Non-pigmented ciliary epithelial cell (primary cell): ENCODE measurements at regions not wholly inside any gene's neighbourhood (a gene's known extent, or its start where the extent isn't known, plus 50 kb on each side); places are given as distances from the start of the nearest gene placed in this dataset.
"Not testable (repeated sequence)": the region's sequence is repeated elsewhere in the genome, so short reads cannot be mapped to it uniquely, and the experiment has no call there.

Experiments used
- DNase-seq: peaks from one replicate; pipeline ENCODE4 v3.0.0-alpha.2; 2010; ENCODE audit warnings: low read depth

GRCh38 chr10:29788113-29788512 is 153.3 kb upstream of the SVIL start:
- DNase-seq: no peak

- DNase-seq: no peak
Measured at GRCh38 chr10:29785701-29786100, 150.9 kb upstream of the SVIL start.

GRCh38 chr10:29784175-29784773 is 149.5 kb upstream of the SVIL start:
- peak; percentile 97 for DNase-seq

- DNase-seq: no peak
Measured at GRCh38 chr10:29783201-29783947, 148.6 kb upstream of the SVIL start.

- DNase-seq: no peak
Measured at GRCh38 chr10:29780639-29781038, 145.9 kb upstream of the SVIL start.

- no peak for DNase-seq
Measured at GRCh38 chr10:29780096-29780495, 145.3 kb upstream of the SVIL start.

DNA sequence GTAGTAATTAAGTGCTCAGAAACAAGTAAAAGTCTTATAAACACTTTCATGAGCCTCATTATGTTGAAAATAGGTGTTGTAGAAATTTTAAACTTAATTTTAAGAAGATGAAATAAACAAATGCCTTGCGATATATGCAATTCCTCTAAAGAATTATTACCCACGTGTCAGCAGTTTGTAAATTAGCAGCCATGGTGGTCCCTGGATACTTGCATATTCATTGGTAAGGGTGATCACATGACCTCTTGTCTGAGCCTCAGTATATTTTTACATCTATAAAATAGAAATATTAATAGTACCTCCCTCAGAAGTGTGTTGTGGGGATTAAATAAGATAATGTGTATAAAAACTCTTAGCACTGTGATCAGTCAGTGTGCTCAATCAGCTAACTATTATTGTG is 141.5 kb upstream of the SVIL start:
- DNase-seq: no peak

- no peak for DNase-seq
Measured at GRCh38 chr10:29774475-29774874, 139.7 kb upstream of the SVIL start.

- no peak for DNase-seq
Measured at GRCh38 chr10:29773675-29774091, 138.9 kb upstream of the SVIL start.

DNA sequence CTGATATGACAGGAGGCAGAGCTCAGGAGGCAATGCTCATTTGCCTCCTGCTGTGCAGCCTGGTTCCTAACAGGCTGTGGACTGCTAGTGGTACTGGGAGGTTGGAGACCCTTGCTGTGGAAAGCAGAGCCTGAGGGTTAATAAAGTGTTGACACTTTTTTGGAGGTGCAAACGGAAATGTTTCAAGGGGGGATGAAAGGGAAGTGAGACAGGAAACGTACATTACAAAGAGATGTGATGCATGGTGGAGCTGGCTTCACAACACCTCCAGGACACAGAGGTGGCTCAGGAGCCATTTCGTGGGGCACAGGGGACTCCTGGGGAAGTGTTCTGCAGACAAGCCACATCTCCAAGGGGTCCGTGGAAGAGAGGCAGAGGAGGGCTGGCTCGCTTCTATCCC is 137.6 kb upstream of the SVIL start:
- DNase-seq: no peak

GRCh38 chr10:29771376-29771775 is 136.6 kb upstream of the SVIL start:
- no peak for DNase-seq

DNA sequence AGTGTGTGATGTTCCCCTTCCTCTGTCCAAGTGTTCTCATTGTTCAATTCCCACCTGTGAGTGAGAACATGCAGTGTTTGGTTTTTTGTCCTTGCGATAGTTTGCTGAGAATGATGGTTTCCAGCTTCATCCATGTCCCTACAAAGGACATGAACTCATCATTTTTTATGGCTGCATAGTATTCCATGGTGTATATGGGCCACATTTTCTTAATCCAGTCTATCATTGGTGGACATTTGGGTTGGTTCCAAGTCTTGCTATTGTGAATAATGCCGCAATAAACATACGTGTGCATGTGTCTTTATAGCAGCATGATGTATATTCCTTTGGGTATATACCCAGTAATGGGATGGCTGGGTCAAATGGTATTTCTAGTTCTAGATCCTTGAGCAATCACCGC is 134.5 kb upstream of the SVIL start:
- DNase-seq: not testable (repeated sequence)

DNA sequence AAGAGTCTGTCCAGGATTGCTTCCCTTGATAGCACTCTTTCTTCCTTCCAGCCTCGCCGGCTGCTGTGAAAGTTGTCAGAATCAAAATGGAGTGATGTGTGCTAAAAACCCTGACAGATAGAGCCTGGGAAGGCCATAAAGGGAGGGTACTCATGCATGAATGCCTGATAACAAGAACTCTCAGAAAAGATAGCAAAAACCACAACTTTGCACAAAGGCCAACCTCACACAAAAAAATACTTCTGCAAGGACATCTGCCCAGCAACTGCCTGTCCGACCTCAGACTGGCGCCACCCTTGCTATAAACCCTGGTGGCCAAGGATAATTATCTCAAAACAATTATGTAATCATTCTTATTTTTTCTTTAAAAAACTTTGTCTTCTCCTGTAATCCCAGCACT is 133.2 kb upstream of the SVIL start:
- no peak for DNase-seq

- no peak for DNase-seq
Measured at GRCh38 chr10:29766753-29767152, 132.0 kb upstream of the SVIL start.

GRCh38 chr10:29765330-29765729 is 130.6 kb upstream of the SVIL start:
- DNase-seq: no peak

GRCh38 chr10:29763396-29763795 is 128.6 kb upstream of the SVIL start:
- DNase-seq: no peak

- no peak for DNase-seq
Measured at GRCh38 chr10:29761916-29762315, 127.1 kb upstream of the SVIL start.

DNA sequence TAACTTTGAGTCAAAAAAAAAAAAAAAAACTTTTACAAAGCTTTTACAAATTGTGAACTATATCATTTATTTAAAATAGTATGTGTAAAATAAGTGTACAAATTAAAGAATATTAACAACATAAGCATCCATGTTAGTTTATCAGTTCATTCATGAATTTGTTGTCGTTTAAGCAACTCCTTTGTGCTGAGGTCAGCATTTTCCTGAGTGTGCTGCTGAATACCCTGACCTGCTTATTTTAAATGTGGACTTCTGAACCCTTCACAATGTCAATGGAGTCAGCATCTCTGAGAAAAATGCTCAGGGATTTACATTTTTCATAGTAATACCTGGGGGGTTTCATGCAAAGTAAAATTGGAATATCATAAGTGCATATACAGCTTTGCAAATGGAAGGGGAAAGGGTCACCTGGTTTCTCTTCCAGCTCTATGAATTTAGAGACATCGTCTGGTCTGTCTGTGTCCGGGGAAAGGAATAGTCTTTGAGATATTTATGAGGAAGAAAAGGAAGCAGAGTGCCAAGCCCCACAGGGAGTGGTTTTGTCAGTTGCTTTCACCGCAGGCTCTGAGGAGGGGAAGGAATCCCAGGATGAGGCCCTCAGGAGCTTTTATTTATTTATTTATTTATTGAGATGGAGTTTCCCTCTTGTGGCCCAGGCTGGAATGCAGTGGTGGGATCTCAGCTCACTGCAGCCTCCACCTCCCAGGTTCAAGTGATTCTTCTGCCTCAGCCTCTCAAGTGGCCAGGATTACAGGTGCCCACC is 125.5 kb upstream of the SVIL start:
- DNase-seq: no peak

GRCh38 chr10:29757551-29758297 is 123.0 kb upstream of the SVIL start:
- no peak for DNase-seq

GRCh38 chr10:29756451-29756850 is 121.7 kb upstream of the SVIL start:
- DNase-seq: no peak

GRCh38 chr10:29753283-29753682 is 118.5 kb upstream of the SVIL start:
- DNase-seq: no peak

GRCh38 chr10:29751684-29752083 is 116.9 kb upstream of the SVIL start:
- no peak for DNase-seq

- no peak for DNase-seq
Measured at GRCh38 chr10:29751240-29751639, 116.5 kb upstream of the SVIL start.
